GM21717 (cell line): ENCODE measurements at regions not wholly inside any gene's neighbourhood (a gene's known extent, or its start where the extent isn't known, plus 50 kb on each side); places are given as distances from the start of the nearest gene placed in this dataset.

ENCODE experiments used
- ATAC-seq: cut with Tn5 transposase; IDR thresholded peaks from one replicate; pipeline ENCODE4 v1.9.1; 2021; ENCODE audit warnings: mild to moderate bottlenecking, moderate library complexity; ENCODE audit not compliant: unreplicated experiment

DNA sequence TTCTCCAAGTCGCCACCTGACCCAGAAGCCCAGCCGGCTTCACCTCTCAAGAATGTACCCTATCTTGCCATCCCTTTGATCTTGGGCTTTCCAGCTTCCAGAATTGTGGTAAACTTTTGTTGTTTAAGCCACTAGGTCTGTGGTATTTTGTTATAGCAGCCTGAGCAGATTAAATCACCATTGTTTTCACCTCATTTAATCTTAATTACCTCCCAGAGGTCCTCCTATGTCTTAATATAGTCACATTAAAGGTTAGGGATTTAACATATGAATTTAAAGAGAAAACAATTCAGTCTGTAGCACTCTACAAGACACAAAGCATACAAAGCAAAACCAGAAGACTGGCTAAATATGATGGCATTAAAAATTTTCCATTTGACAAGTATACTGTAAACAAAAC, 123.4 kb upstream of the CADM2 start:
- ATAC-seq = no peak

DNA sequence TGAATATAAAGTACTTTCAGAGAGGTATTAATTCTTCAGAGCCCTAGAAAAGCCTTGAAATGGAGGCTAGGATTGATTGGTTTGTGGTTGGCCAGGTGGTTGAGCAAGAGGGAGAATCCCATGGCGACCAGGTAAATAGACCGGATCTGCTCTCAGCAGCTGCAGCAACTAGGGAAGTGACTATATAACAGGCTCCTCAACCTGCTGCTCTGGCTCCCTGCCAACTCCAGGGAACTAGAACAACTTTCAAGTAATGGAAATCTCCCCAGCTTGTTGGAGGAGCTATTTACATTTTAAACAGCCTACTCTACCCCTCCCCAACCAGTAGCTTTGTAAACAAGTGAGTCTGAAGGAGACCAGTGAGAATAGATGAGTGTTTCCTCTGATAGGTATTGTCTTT, 121.8 kb upstream of the CADM2 start:
- no peak for ATAC-seq

DNA sequence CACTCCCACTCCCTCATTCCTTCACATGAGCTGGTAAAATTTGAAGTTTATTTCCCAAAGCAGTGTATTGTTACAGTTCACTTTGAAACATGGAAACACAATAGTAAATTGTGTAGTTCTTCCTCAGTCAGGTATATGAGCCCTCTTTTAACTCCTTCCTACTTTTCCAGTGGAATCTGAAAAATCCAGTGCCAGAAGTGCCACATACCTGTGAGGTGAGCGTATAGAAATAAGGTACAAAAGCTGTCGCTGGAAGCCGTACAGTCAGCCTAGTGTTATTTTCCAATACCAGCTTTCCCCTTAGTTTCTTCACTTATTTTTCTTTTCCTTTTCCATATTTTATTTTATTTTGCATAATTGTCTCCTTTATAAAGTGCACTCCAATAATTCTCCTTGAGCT, 81.7 kb upstream of the CADM2 start:
- no peak for ATAC-seq

DNA sequence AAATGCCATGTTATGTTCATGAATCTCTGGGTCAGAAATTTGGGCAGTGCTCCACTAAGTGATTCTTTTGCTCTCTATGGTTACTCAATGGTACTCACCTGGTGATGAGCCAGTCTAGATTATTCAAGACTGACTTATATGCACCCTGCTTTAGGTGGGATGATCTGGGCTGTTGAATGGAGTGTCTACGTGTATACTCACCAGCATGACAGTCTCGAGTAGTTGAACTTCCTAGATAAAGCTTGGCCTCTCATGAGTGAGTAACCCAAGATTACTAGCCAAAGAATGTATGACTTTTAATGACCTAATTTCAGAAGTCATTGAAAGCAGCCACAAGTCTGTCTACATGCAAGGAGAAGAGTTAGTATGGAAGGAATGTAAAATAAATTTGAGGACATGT, 77.5 kb upstream of the CADM2 start:
- ATAC-seq = no peak

DNA sequence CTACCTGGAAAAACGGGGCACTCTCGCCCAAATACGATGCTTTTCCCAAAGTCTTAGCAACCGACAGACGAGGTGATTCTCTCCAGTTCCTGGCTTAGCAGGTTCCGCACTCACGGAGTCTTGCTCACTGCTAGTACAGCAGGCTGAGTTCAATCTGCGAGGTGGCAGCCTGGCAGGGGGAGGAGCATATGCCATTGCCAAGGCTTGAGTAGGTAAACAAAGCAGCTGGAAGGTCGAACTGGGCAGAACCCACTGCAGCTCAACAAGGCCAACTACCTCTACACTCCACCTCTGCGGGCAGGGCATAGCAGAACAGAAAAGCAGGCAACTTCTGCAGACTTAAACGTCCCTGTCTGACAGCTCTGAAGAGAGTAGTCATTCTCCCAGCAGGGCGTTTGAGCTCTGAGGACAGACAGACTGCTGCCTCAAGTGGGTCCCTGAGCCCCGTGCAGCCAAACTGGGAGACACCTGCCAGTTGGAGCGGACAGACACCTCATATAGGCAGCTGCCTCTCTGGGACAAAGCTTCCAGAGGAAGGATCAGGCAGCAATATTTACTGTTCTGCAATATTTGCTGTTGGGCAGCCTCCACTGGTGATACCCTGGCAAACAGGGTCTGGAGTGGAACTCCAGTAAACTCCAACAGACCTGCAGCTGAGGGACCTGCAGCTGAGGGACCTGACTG, 73.4 kb upstream of the CADM2 start:
- ATAC-seq = no peak

DNA sequence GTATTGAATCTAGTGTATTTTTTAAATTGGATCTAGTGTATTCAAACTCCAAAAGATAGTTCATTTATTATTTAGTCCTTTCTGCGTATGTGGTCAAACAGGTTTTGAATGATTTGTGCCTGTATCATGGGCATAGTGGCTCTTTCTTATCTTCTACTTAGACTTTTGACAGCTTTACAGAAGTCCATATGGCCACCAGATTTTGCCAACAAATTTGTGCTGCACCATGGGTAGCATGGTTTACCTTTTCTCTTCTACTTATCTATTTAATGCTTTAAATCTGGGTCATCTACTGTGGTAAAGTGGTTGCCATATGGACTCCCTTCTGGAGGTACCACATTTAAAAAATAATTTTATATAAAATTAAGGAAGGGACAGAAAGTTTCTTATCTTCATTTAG, 66.9 kb upstream of the CADM2 start:
- ATAC-seq = no peak

DNA sequence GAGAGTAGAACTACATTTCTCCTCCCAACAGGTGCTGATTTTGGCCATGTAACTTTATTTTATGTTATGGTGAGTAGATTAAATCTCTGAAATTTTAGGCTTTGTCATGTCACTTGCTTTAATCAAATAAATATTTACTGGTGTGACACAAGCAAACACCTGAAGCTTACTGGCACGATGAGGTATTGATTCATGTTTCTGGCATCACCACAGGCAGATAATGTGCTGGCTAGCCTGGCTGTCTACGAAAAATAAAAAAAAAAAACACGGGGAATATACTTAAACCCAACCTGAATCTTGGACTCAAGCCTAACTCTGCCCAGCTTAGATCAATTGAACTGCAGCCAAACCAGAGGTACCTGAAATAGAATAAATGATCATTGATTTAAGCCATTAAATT, 65.6 kb upstream of the CADM2 start:
- ATAC-seq = no peak

DNA sequence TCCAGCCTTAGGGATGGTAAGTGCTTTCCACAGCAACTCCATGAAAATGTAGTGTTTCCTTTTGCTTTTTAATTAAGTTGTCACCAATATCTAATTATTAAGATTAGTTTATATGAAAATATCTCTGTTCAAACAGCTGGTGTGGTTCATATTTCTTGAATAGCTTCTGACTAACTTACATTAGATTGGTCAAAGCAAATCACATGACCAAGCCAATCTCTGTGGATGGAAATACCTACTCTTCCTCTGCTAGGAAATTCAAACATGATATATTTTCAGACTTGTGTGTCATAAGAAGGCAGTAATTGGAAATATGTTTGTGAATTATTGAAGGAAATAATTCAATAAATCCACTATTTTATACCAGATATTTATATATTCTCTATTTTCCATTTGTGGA, 54.6 kb upstream of the CADM2 start:
- no peak for ATAC-seq

DNA sequence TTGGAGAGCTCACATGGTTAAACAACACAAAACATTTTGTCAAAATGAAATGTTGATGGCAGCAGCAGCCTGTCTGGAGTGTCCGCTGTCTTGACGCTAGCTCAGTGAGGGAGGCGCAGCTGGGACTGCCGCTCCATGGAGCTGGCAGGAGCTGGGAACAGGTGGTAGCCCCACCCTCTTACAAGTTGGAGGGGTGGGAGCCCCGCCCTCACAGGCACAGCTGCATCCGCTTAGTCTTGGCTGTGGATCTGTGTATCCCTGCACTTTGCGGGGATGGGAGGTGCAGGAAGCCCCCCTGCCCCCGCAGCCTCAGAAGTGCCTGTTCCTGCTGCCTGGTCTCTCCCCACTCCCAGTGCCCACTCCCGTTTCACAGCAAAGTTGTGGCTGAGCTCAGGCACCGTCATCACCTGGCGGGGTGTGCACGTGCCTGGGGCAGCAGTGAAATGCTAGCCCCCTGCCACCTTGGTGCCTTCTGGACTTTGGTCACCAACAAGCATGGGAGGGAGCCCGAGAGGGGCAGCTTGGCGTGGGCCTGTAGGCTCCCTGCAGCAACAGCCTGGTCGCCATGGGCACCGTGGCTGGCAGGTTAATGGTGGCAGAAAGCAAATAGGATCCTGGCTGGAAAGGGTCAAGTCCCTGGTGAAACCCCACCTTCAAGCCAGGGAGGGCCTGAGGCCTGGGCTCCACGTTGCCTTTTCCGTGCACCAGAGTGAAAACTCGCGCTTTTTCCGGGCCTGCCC, 53.8 kb upstream of the CADM2 start:
- ATAC-seq = no peak

DNA sequence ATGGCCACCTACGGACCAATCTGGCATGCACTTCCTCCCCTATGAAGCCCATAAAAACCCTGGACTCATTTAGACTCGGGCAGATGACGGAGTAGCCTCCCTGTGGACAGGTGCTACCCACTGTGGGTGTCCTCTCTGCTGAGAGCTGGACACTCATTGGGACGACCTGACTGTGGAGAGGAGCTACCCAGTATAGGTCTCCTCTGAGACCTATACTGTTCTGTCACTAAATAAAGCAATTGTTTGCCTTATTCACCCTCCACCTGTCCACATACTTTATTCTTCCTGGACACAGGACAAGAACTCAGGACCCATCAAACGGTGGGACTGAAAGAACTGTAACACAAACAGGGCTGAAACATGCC, 53.3 kb upstream of the CADM2 start:
- ATAC-seq = no peak

DNA sequence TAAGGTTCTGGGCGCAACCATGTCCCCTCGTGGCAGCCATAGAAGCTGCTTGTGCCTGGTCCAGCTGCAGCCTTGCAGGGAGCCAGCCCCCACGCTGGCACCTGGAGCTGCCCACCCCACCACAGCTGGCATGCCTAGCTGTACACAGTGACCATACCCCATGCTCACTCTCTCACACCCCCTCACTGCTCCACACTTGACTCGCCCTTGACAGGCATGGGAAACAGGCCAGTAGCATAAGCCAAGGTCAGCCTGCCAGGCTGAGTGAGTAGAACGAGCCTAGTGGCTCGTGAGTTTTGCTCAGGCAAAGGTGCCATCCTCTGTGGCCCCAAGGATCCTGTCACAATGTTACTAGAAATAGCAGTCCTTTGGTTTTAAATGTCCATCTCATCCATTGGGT, 52.7 kb upstream of the CADM2 start:
- ATAC-seq = no peak
